BE2C (cell line): ENCODE measurements at regions not wholly inside any gene's neighbourhood (a gene's known extent, or its start where the extent isn't known, plus 50 kb on each side); places are given as distances from the start of the nearest gene placed in this dataset.
"Not testable (repeated sequence)": the region's sequence is repeated elsewhere in the genome, so short reads cannot be mapped to it uniquely, and the experiment has no call there.

Experiments used
- DNase-seq: peaks from one replicate; pipeline ENCODE4 v3.0.0-alpha.2; 2020
- H3K27me3 ChIP-seq: fragments of 250-450 bp; sonication (Bioruptor Pico); 2 replicates; pipeline ENCODE4 v1.5.1; 2020; ENCODE audit warnings: mild to moderate bottlenecking
- H3K36me3 ChIP-seq: fragments of 250-450 bp; sonication (Bioruptor Pico); 2 replicates; pipeline ENCODE4 v1.5.1; 2020; ENCODE audit warnings: mild to moderate bottlenecking
- H3K4me1 ChIP-seq: fragments of 250-450 bp; sonication (Bioruptor Pico); 2 replicates; pipeline ENCODE4 v1.5.1; 2020
- H3K4me3 ChIP-seq: 2 replicates; pipeline ENCODE4 v1.5.1; 2011; ENCODE audit warnings: low read depth, low read length
- H3K9me3 ChIP-seq: fragments of 250-450 bp; sonication (Bioruptor Pico); 2 replicates; pipeline ENCODE4 v1.5.1; 2020
- CTCF ChIP-seq: IDR thresholded peaks from 2 replicates; pipeline ENCODE4 v1.5.1; 2012; ENCODE audit warnings: mild to moderate bottlenecking, low read depth, low read length

GRCh38 chr15:20300351-20301040, 241.1 kb downstream of the GOLGA6L6 start:
- not testable (repeated sequence) for H3K36me3 ChIP-seq, H3K27me3 ChIP-seq, DNase-seq, H3K4me1 ChIP-seq, H3K4me3 ChIP-seq, H3K9me3 ChIP-seq

GRCh38 chr15:20297603-20298123, 243.9 kb downstream of the GOLGA6L6 start:
- H3K27me3 ChIP-seq, H3K4me1 ChIP-seq, H3K9me3 ChIP-seq, H3K36me3 ChIP-seq, DNase-seq, H3K4me3 ChIP-seq: not testable (repeated sequence)

- not testable (repeated sequence) for H3K27me3 ChIP-seq, H3K4me1 ChIP-seq
These were observed 245.3 kb downstream of the GOLGA6L6 start for GRCh38 chr15:20296261-20296660.

GRCh38 chr15:20295238-20295811, 246.3 kb downstream of the GOLGA6L6 start:
- Histone ChIP-seq H3K36me3 (no peaks in the 10 kb centered on the region), H3K9me3 (no peaks in the 10 kb centered on the region), H3K27me3 (no peaks in the 10 kb centered on the region), H3K4me1 (no peaks in the 10 kb centered on the region), H3K4me3 (no peak overlapping the region)
- no peak for DNase-seq
- TF ChIP-seq CTCF: no peak

More at GRCh38 chr15:20296261-20296660, 245.3 kb downstream of the GOLGA6L6 start:
- H3K36me3 ChIP-seq, H3K9me3 ChIP-seq, H3K4me3 ChIP-seq, DNase-seq: not testable (repeated sequence)

GRCh38 chr15:20294651-20295237, 246.9 kb downstream of the GOLGA6L6 start:
- Histone ChIP-seq H3K4me1 (no peaks in the 10 kb centered on the region), H3K9me3 (no peaks in the 10 kb centered on the region), H3K4me3 (no peak overlapping the region), H3K36me3 (no peaks in the 10 kb centered on the region), H3K27me3 (no peaks in the 10 kb centered on the region)
- TF ChIP-seq CTCF: no peak
- no peak for DNase-seq

- H3K36me3 ChIP-seq, H3K4me3 ChIP-seq, H3K27me3 ChIP-seq, H3K9me3 ChIP-seq, H3K4me1 ChIP-seq, DNase-seq: not testable (repeated sequence)
These were observed 249.1 kb downstream of the GOLGA6L6 start for GRCh38 chr15:20292422-20293005.

GRCh38 chr15:20291616-20292015, 250.0 kb downstream of the GOLGA6L6 start:
- not testable (repeated sequence) for DNase-seq, H3K36me3 ChIP-seq, H3K4me3 ChIP-seq, H3K9me3 ChIP-seq, H3K27me3 ChIP-seq, H3K4me1 ChIP-seq

- DNase-seq, H3K9me3 ChIP-seq, H3K4me1 ChIP-seq, H3K36me3 ChIP-seq, H3K27me3 ChIP-seq, H3K4me3 ChIP-seq: not testable (repeated sequence)
These were observed 251.0 kb downstream of the GOLGA6L6 start for GRCh38 chr15:20290606-20291005.

- DNase-seq, H3K9me3 ChIP-seq, H3K27me3 ChIP-seq, H3K4me1 ChIP-seq, H3K36me3 ChIP-seq, H3K4me3 ChIP-seq: not testable (repeated sequence)
These were observed 252.0 kb downstream of the GOLGA6L6 start for GRCh38 chr15:20289538-20290103.

GRCh38 chr15:20288800-20289537, 252.6 kb downstream of the GOLGA6L6 start:
- H3K4me3 ChIP-seq, DNase-seq, H3K9me3 ChIP-seq, H3K36me3 ChIP-seq, H3K4me1 ChIP-seq, H3K27me3 ChIP-seq: not testable (repeated sequence)

- not testable (repeated sequence) for H3K27me3 ChIP-seq, H3K4me1 ChIP-seq, DNase-seq, H3K9me3 ChIP-seq, H3K4me3 ChIP-seq, H3K36me3 ChIP-seq
These were observed 255.0 kb downstream of the GOLGA6L6 start for GRCh38 chr15:20286559-20286958.

GRCh38 chr15:20285696-20286300, 255.8 kb downstream of the GOLGA6L6 start:
- not testable (repeated sequence) for H3K4me1 ChIP-seq, H3K36me3 ChIP-seq, H3K27me3 ChIP-seq, DNase-seq, H3K9me3 ChIP-seq, H3K4me3 ChIP-seq
